IMR-90 (cell line): ENCODE measurements at regions not wholly inside any gene's neighbourhood (a gene's known extent, or its start where the extent isn't known, plus 50 kb on each side); places are given as distances from the start of the nearest gene placed in this dataset.

ENCODE experiments used
- ATAC-seq: fragments of 200-7000 bp; cut with Tn5 transposase; 2 replicates; pipeline ENCODE4 v1.9.1; 2020; ENCODE audit warnings: low read depth, mild to moderate bottlenecking, moderate library complexity
- BruUV-seq: library from RNA; stranded (reverse); fragments of 400-500 nt; replicated peaks from 2 replicates; lab custom pipeline; 2021; lab: Mats Ljungman, UMichigan
- CTCF ChIA-PET: fragments of 300-600 bp; formaldehyde crosslinking; extraction: SDS; loops from one replicate; lab custom pipeline; 2021; ENCODE audit warnings: antibody characterized with exemption; lab: Yijun Ruan, JAX
- POLR2A ChIA-PET: fragments of 300-600 bp; sonication (Branson Sonifier 250); formaldehyde crosslinking; loops from one replicate; lab custom pipeline; 2022; ENCODE audit warnings: antibody characterized with exemption; ENCODE audit not compliant: unreplicated experiment; lab: Charles Lee
- DNase-seq: peaks from one replicate; pipeline ENCODE4 v3.0.0; 2013
- H2AFZ ChIP-seq: replicated peaks from 2 replicates; pipeline ENCODE3; 2013; ENCODE audit warnings: low read length, mild to moderate bottlenecking; ENCODE audit not compliant: poor library complexity
- H2AK5ac ChIP-seq: 2 replicates; pipeline ENCODE4 v1.6.1; 2013; ENCODE audit warnings: low read depth, low read length, inconsistent platforms
- H2AK9ac ChIP-seq: replicated peaks from 2 replicates; pipeline ENCODE3; 2013; ENCODE audit warnings: mild to moderate bottlenecking, low read depth, low read length, moderate library complexity; ENCODE audit not compliant: poor library complexity
- H2BK120ac ChIP-seq: 2 replicates; pipeline ENCODE4 v1.6.1; 2013; ENCODE audit warnings: low read depth, low read length, inconsistent platforms
- H2BK15ac ChIP-seq: 3 replicates; pipeline ENCODE4 v1.6.1; 2013; ENCODE audit warnings: low read depth, low read length, inconsistent platforms
- H2BK20ac ChIP-seq: 2 replicates; pipeline ENCODE4 v1.6.1; 2013; ENCODE audit warnings: low read depth, mild to moderate bottlenecking, inconsistent platforms, low read length, moderate library complexity
- H2BK5ac ChIP-seq: 2 replicates; pipeline ENCODE4 v1.6.1; 2013; ENCODE audit warnings: mild to moderate bottlenecking, low read depth, low read length, inconsistent platforms; ENCODE audit not compliant: poor library complexity, severe bottlenecking
- H3K14ac ChIP-seq: replicated peaks from 2 replicates; pipeline ENCODE4 v1.6.1; 2013; ENCODE audit warnings: low read depth, low read length, inconsistent platforms
- H3K18ac ChIP-seq: 2 replicates; pipeline ENCODE4 v1.6.1; 2013; ENCODE audit warnings: low read depth, low read length, control low read depth
- H3K23ac ChIP-seq: 2 replicates; pipeline ENCODE4 v1.6.1; 2013; ENCODE audit warnings: low read depth, low read length, inconsistent platforms
- H3K27ac ChIP-seq: 2 replicates; pipeline ENCODE4 v1.5.1; 2013; ENCODE audit warnings: mild to moderate bottlenecking, control low read depth, low read length; ENCODE audit not compliant: insufficient read depth
- H3K27me3 ChIP-seq: 2 replicates; pipeline ENCODE4 v1.6.1; 2013; ENCODE audit warnings: low read length; ENCODE audit not compliant: control insufficient read depth, insufficient read depth
- H3K36me3 ChIP-seq: 2 replicates; pipeline ENCODE4 v1.6.1; 2013; ENCODE audit warnings: low read length, mixed read lengths; ENCODE audit not compliant: control insufficient read depth, insufficient read depth
- H3K4ac ChIP-seq: 2 replicates; pipeline ENCODE4 v1.6.1; 2013; ENCODE audit warnings: low read depth, low read length, inconsistent platforms
- H3K4me1 ChIP-seq: 2 replicates; pipeline ENCODE4 v1.6.1; 2013; ENCODE audit warnings: low read length, mixed read lengths; ENCODE audit not compliant: control insufficient read depth, insufficient read depth
- H3K4me2 ChIP-seq: 2 replicates; pipeline ENCODE4 v1.6.1; 2013; ENCODE audit warnings: low read depth, mild to moderate bottlenecking, control low read depth, low read length, moderate library complexity
- H3K4me3 ChIP-seq: 2 replicates; pipeline ENCODE4 v1.5.1; 2013; ENCODE audit warnings: low read depth, mild to moderate bottlenecking, control low read depth, low read length, moderate library complexity; ENCODE audit not compliant: insufficient read depth
- H3K56ac ChIP-seq: 2 replicates; pipeline ENCODE4 v1.6.1; 2013; ENCODE audit warnings: low read length, inconsistent platforms; ENCODE audit not compliant: insufficient read depth; ENCODE audit errors: extremely low read depth
- H3K79me1 ChIP-seq, 2 experiments: 2 replicates each; pipeline ENCODE4 v1.6.1; 2013; ENCODE audit warnings: low read length in 2 of 2, inconsistent platforms in 1 of 2, low read depth in 1 of 2
- H3K9ac ChIP-seq: 2 replicates; pipeline ENCODE4 v1.6.1; 2013; ENCODE audit warnings: low read depth, low read length, control low read depth
- H3K9me1 ChIP-seq: 2 replicates; pipeline ENCODE4 v1.6.1; 2013; ENCODE audit warnings: low read length, inconsistent platforms; ENCODE audit not compliant: insufficient read depth
- H3K9me3 ChIP-seq: 2 replicates; pipeline ENCODE4 v1.6.1; 2013; ENCODE audit warnings: low read length; ENCODE audit not compliant: control insufficient read depth, insufficient read depth
- H4K20me1 ChIP-seq: 2 replicates; pipeline ENCODE4 v1.6.1; 2013; ENCODE audit warnings: low read length, inconsistent platforms; ENCODE audit not compliant: insufficient read depth
- H4K5ac ChIP-seq: 2 replicates; pipeline ENCODE4 v1.6.1; 2013; ENCODE audit warnings: mild to moderate bottlenecking, low read depth, low read length, control low read depth
- H4K8ac ChIP-seq, 2 experiments: 2 replicates each; pipeline ENCODE4 v1.6.1; 2013; ENCODE audit warnings: low read depth in 2 of 2, low read length in 2 of 2, control low read depth in 1 of 2, inconsistent platforms in 1 of 2
- H4K91ac ChIP-seq: 2 replicates; pipeline ENCODE4 v1.6.1; 2013; ENCODE audit warnings: low read depth, low read length, inconsistent platforms; ENCODE audit not compliant: insufficient read depth
- FOS ChIP-seq: fragments of 150-350 bp; IDR thresholded peaks from 2 replicates; pipeline ENCODE4 v1.6.1; 2016; ENCODE audit warnings: low read depth, low read length
- WGBS, 2 experiments: methylation state at CpG; one replicate each; pipeline versions ENCODE4 v1.1.5 to v1.1.7; 2013; ENCODE audit warnings: missing lambda C conversion rate in 2 of 2; ENCODE audit not compliant: insufficient read length in 1 of 2; ENCODE audit errors: extremely low coverage in 2 of 2; 5-methylcytosine and 5-hydroxymethylcytosine counted together
- dilution Hi-C: fragments of 300-500 bp; cut with HindIII; formaldehyde crosslinking; loops from one replicate; pipeline ENCODE4 v1.14.3; 2018; ENCODE audit warnings: low sequenced_read_pairs; ENCODE audit not compliant: unreplicated experiment
- in situ Hi-C: fragments of 300-500 bp; cut with MboI; formaldehyde crosslinking; loops from 3 replicates; pipeline ENCODE4 v1.14.3; 2019; ENCODE audit warnings: low sequenced_read_pairs, inconsistent platforms, mixed read lengths
- intact Hi-C: fragments of 100-400 bp; cut with micrococcal nuclease; formaldehyde crosslinking; loops from 2 replicates; pipeline ENCODE4 v1.10.0; 2022

DNA sequence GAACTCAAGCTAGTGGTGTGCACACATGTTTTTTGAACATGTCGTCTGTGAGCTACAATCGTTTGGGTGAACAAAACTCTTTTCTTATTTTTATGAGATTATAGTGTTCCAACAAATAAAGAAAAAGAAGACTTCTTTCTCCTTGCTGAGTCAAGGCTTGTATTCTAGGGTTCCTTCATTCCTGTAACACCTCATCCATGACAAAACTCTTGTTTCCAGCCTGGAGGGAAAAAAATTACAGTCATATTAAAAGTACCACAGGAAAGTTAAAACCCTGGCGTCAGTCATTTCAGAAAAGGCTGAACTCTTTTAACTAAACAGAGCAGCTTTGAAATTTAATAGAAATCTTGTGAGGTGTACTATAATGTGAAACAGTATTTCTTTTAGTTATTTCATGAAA is 79.2 kb upstream of the BOD1L1 start:
- ChIA-PET CTCF (interaction anchor here (0.6 kb wide), 1 partner anchor 84 kb away, joined by 6 read pairs; no protein-coding TSS in a partner anchor), POLR2A (no interaction called here)
- Histone ChIP-seq H4K5ac (no peak overlapping the region), H3K18ac (no peak overlapping the region), H2AK5ac (no peak overlapping the region), H3K4me2 (no peak overlapping the region), H3K27ac (no peak overlapping the region), H3K23ac (no peak overlapping the region), H4K91ac (no peak overlapping the region), H3K4me1 (no peaks in the 10 kb centered on the region; the same call in 1 of the 2 replicates), H4K8ac (no peak overlapping the region), H2BK5ac (no peak overlapping the region), H3K27me3 (no peaks in the 10 kb centered on the region), H3K9me1 (no peaks in the 10 kb centered on the region), H3K56ac (no peak overlapping the region), H3K9me3 (no peaks in the 10 kb centered on the region), H4K20me1 (no peaks in the 10 kb centered on the region), H2BK20ac (no peak overlapping the region), H3K79me1 (no peaks in the 10 kb centered on the region), H3K9ac (no peak overlapping the region), H2BK15ac (no peak overlapping the region), H3K4ac (no peak overlapping the region), H2AK9ac (no peak overlapping the region), H3K4me3 (no peak overlapping the region), H2AFZ (no peak overlapping the region), H3K14ac (no peak overlapping the region), H3K36me3 (no peaks in the 10 kb centered on the region), H2BK120ac (no peak overlapping the region)
- no TSS peak for BruUV-seq
- ATAC-seq (no peak), DNase-seq (no peak)
- in situ Hi-C loops, result no loop called here
- TF ChIP-seq FOS, result no peak
- dilution Hi-C loops, result no loop called here
- WGBS, 2 experiments, result no CpG with 5 or more reads among the region's 3 CpGs
- intact Hi-C loops, result no loop called here
